ENCODE measurements at regions not wholly inside any gene's neighbourhood (a gene's known extent, or its start where the extent isn't known, plus 50 kb on each side); places are given as distances from the start of the nearest gene placed in this dataset.

- intact Hi-C loops (cut with micrococcal nuclease): no loop called here
Observed at GRCh38 chr14:76687611-76688382, 73.5 kb upstream of the VASH1 start.

More at GRCh38 chr14:76687611-76688382, 73.5 kb upstream of the VASH1 start:
- no peak overlapping the region for H3K9ac ChIP-seq (replicated peaks; ENCODE audit: extremely low read depth, insufficient read depth, low read length)
- no TSS peak for BruUV-seq (replicated peaks)
- no peaks in the 10 kb centered on the region for H4K20me1 ChIP-seq (replicated peaks; ENCODE audit: control insufficient read depth, extremely low read depth, insufficient read depth, low read length)
- CTCF ChIA-PET: interaction anchor here (0.6 to 0.8 kb wide), 2 partner anchors 23 to 24 kb away, joined by 3 to 4 read pairs; no protein-coding TSS in a partner anchor
- no peaks in the 10 kb centered on the region for H3K9me1 ChIP-seq (replicated peaks; ENCODE audit: control insufficient read depth, extremely low read depth, insufficient read depth, low read length)
- no peaks in the 10 kb centered on the region for H3K36me3 ChIP-seq (ENCODE audit: control insufficient read depth in 2 of 2, extremely low read depth in 1 of 2, insufficient read depth in 2 of 2, low read length in 2 of 2)
- POLR2A ChIA-PET: no interaction called here
- no peaks in the 10 kb centered on the region for H3K79me2 ChIP-seq (ENCODE audit: control insufficient read depth, insufficient read depth, low read length)
- H3K9me3 ChIP-seq (replicated peaks; ENCODE audit: control insufficient read depth, insufficient read depth, low read length): no peaks in the 10 kb centered on the region
- no peak overlapping the region for H2AFZ ChIP-seq (ENCODE audit: low read depth, low read length)
- H3K4me2 ChIP-seq (ENCODE audit: insufficient read depth, low read length): no peak overlapping the region
- H3K4me3 ChIP-seq (replicated peaks in 1 of 3; ENCODE audit: insufficient read depth in 1 of 3, low read depth in 1 of 3, low read length in 3 of 3): no peak overlapping the region
- DNase-seq (ENCODE audit: low read depth, low spot score) (no peak), FAIRE-seq (no peak)
- TF ChIP-seq MYC (IDR thresholded peaks at IDR 0.05; ENCODE audit: low read depth, low read length) (no peak), CTCF (IDR thresholded peaks at IDR 0.05; ENCODE audit: extremely low read depth in 1 of 2, insufficient read depth in 1 of 2, low read depth in 1 of 2, low read length in 2 of 2) (no peak), MAX (IDR thresholded peaks at IDR 0.05; ENCODE audit: insufficient read depth, insufficient read length) (no peak), JUN (IDR thresholded peaks at IDR 0.05; ENCODE audit: borderline replicate concordance, insufficient read depth, insufficient read length, low read depth) (no peak), POLR2AphosphoS5 (IDR thresholded peaks at IDR 0.05; ENCODE audit: insufficient read depth, low read depth, low read length) (no peak), POLR2A (IDR thresholded peaks at IDR 0.05; ENCODE audit: low read depth, low read length) (no peak), FOS (IDR thresholded peaks at IDR 0.05; ENCODE audit: borderline replicate concordance, insufficient read depth, low read length) (no peak)
- H3K27me3 ChIP-seq (ENCODE audit: control insufficient read depth in 2 of 2, insufficient read depth in 2 of 2, low read length in 2 of 2): peaks cover 2% of the 10 kb centered on the region in 2 experiments
- no peak overlapping the region for H3K27ac ChIP-seq (ENCODE audit: insufficient read depth, low read depth, low read length)
- dilution Hi-C loops (cut with MboI; ENCODE audit: extremely low pct_ligation_motif_present, low sequenced_read_pairs): no loop called here
- H3K4me1 ChIP-seq (ENCODE audit: control insufficient read depth, extremely low read depth, insufficient read depth, low read length): no peaks in the 10 kb centered on the region
